Astrocyte (in vitro differentiated cells and primary cell): ENCODE measurements at regions not wholly inside any gene's neighbourhood (a gene's known extent, or its start where the extent isn't known, plus 50 kb on each side); places are given as distances from the start of the nearest gene placed in this dataset.

Experiments used
- DNase-seq: peaks from one replicate; pipeline ENCODE4 v3.0.0-alpha.2; 2010; ENCODE audit warnings: low read depth
- FAIRE-seq: peaks from 2 replicates; lab custom pipeline; 2011; peaks lifted over from hg19 to GRCh38; lab: Jason Lieb, UNC
- H2AFZ ChIP-seq: 2 replicates; pipeline ENCODE4 v1.6.0; 2012; ENCODE audit warnings: low read depth, low read length, inconsistent platforms
- H3K27ac ChIP-seq: 2 replicates; pipeline ENCODE4 v1.5.1; 2011; ENCODE audit warnings: low read depth, low read length, inconsistent platforms
- H3K27me3 ChIP-seq: 2 replicates; pipeline ENCODE4 v1.6.0; 2011; ENCODE audit warnings: low read length, inconsistent platforms; ENCODE audit not compliant: insufficient read depth
- H3K36me3 ChIP-seq: 2 replicates; pipeline ENCODE4 v1.5.1; 2011; ENCODE audit warnings: low read length, inconsistent platforms; ENCODE audit not compliant: insufficient read depth
- H3K4me1 ChIP-seq: 2 replicates; pipeline ENCODE4 v1.5.1; 2011; ENCODE audit warnings: low read length, inconsistent platforms; ENCODE audit not compliant: insufficient read depth
- H3K4me2 ChIP-seq: 2 replicates; pipeline ENCODE4 v1.6.0; 2012; ENCODE audit warnings: low read length, inconsistent platforms
- H3K4me3 ChIP-seq: 2 replicates; pipeline ENCODE4 v1.5.1; 2011; ENCODE audit warnings: low read depth, mild to moderate bottlenecking, low read length, inconsistent platforms; ENCODE audit not compliant: insufficient read depth
- H3K79me2 ChIP-seq: 2 replicates; pipeline ENCODE4 v1.6.0; 2012; ENCODE audit warnings: mild to moderate bottlenecking, low read length, inconsistent platforms; ENCODE audit not compliant: insufficient read depth
- H3K9ac ChIP-seq: 2 replicates; pipeline ENCODE4 v1.6.0; 2012; ENCODE audit warnings: mild to moderate bottlenecking, low read length, inconsistent platforms
- H3K9me3 ChIP-seq: 2 replicates; pipeline ENCODE4 v1.5.1; 2012; ENCODE audit warnings: low read depth, mild to moderate bottlenecking, low read length, inconsistent platforms; ENCODE audit not compliant: insufficient read depth
- H4K20me1 ChIP-seq: 2 replicates; pipeline ENCODE4 v1.6.0; 2012; ENCODE audit warnings: low read length, inconsistent platforms; ENCODE audit not compliant: insufficient read depth
- H3K27ac Mint-ChIP-seq: one replicate; pipeline ENCODE4 v1.8.0; 2021; ENCODE audit warnings: mild to moderate bottlenecking, mixed read lengths; ENCODE audit not compliant: unreplicated experiment
- H3K27me3 Mint-ChIP-seq: one replicate; pipeline ENCODE4 v1.8.0; 2021; ENCODE audit warnings: low read depth, mixed read lengths; ENCODE audit not compliant: unreplicated experiment
- H3K36me3 Mint-ChIP-seq: one replicate; pipeline ENCODE4 v1.8.0; 2021; ENCODE audit warnings: low read depth, mixed read lengths; ENCODE audit not compliant: unreplicated experiment
- H3K4me1 Mint-ChIP-seq: one replicate; pipeline ENCODE4 v1.8.0; 2021; ENCODE audit warnings: low read depth, mixed read lengths; ENCODE audit not compliant: unreplicated experiment
- H3K4me3 Mint-ChIP-seq: one replicate; pipeline ENCODE4 v1.8.0; 2021; ENCODE audit warnings: mild to moderate bottlenecking, moderate library complexity, mixed read lengths; ENCODE audit not compliant: unreplicated experiment
- H3K9me3 Mint-ChIP-seq: one replicate; pipeline ENCODE4 v1.8.0; 2021; ENCODE audit warnings: mild to moderate bottlenecking, mixed read lengths; ENCODE audit not compliant: unreplicated experiment
- EZH2 ChIP-seq: IDR thresholded peaks from 2 replicates; pipeline ENCODE4 v1.6.1; 2012; ENCODE audit warnings: mild to moderate bottlenecking, low read length, inconsistent platforms; ENCODE audit not compliant: insufficient read depth
- TF ChIP-seq, protein P1 (sequence below): IDR thresholded peaks from 2 replicates; pipeline ENCODE4 v1.5.1; 2011; ENCODE audit warnings: low read depth, mild to moderate bottlenecking, inconsistent platforms, low read length, moderate library complexity; ENCODE audit not compliant: insufficient read depth

DNA sequence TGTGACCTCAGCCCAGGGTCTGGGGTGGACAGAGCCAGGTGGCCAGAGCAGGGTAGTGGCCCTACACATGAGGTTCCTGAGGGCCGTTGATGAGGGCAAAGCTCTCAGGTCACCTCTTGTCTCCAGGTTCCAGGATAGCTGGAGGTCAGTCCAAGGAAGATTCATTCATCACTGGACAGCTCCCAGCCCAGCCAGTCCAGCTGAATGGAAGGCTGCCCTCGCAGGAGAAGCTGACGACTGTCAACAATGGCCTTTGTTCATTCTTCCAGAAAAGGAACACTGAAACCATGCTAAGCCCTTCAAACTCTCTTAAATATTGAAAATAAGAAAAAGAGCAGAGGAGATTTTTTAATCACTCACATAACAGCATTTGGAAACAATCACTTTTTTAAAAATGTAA lies 169.7 kb upstream of the TBCA start:
- no peaks in the 10 kb centered on the region for H3K4me1 Mint-ChIP-seq
- Histone ChIP-seq H2AFZ (no peak overlapping the region), H3K4me1 (no peaks in the 10 kb centered on the region), H3K4me2 (no peak overlapping the region), H3K36me3 (no peaks in the 10 kb centered on the region), H3K79me2 (no peaks in the 10 kb centered on the region), H3K9me3 (no peaks in the 10 kb centered on the region), H3K9ac (no peak overlapping the region), H3K4me3 (no peak overlapping the region), H3K27ac (no peak overlapping the region), H4K20me1 (no peaks in the 10 kb centered on the region), H3K27me3 (peaks cover 7% of the 10 kb centered on the region)
- peaks cover 2% of the 10 kb centered on the region for H3K9me3 Mint-ChIP-seq
- DNase-seq (no peak), FAIRE-seq (no peak)
- H3K27me3 Mint-ChIP-seq, result peaks cover 5% of the 10 kb centered on the region
- no peak overlapping the region for H3K4me3 Mint-ChIP-seq
- no peak overlapping the region for H3K27ac Mint-ChIP-seq
- no peaks in the 10 kb centered on the region for H3K36me3 Mint-ChIP-seq
- TF ChIP-seq, protein P1, sequence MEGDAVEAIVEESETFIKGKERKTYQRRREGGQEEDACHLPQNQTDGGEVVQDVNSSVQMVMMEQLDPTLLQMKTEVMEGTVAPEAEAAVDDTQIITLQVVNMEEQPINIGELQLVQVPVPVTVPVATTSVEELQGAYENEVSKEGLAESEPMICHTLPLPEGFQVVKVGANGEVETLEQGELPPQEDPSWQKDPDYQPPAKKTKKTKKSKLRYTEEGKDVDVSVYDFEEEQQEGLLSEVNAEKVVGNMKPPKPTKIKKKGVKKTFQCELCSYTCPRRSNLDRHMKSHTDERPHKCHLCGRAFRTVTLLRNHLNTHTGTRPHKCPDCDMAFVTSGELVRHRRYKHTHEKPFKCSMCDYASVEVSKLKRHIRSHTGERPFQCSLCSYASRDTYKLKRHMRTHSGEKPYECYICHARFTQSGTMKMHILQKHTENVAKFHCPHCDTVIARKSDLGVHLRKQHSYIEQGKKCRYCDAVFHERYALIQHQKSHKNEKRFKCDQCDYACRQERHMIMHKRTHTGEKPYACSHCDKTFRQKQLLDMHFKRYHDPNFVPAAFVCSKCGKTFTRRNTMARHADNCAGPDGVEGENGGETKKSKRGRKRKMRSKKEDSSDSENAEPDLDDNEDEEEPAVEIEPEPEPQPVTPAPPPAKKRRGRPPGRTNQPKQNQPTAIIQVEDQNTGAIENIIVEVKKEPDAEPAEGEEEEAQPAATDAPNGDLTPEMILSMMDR, result no peak
- no peak for TF ChIP-seq EZH2

DNA sequence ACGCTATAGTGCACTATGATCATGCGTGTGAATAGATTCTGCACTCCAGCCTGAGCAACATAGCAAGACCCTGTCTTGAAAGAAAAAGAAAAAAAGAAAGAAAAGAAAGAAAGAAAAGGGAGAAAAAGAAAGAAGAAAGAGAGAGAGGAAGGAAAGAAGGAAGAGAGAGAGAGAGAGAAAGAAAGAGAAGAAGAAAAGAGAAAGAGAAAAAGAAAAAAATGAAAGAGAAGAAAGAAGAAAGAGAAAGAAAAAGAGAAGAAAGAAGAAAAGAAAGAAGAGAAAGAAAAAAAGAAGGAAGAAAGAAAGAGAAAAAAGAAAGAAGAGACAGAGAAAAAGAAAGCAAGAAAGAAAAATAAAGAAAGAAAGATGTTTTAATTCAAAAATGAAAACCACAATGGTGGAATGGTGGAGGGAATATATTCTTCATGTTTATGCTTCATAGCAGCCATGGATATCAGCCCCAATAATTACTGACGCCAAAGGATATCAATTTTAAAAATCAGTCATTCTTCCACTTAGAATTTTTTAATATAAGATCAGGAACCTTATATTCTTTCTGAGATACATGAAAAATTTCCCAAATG lies 168.7 kb upstream of the TBCA start:
- H3K27ac Mint-ChIP-seq, result no peak overlapping the region

DNA sequence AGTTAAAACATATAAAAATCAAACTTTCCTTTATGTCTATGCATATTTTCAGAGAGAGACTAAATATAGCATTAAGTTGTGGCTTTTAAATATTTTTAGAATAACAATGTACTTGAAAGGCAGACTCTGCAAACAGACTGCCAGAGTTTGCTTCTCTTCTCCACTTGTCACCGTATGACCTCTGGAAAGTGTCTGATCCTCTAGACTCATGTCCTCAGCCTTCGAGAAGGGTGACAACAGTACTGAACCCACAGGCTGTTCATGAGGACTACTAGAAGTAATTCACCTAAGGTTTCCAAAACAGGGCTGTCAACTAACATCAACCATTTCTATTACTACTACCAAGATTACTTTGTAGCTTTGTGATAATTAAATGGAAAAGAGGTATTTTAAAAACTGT lies 167.7 kb upstream of the TBCA start:
- no peak overlapping the region for H3K27ac Mint-ChIP-seq
- H4K20me1 ChIP-seq, result no peaks in the 10 kb centered on the region
- H3K4me3 ChIP-seq, result no peak overlapping the region
- DNase-seq (no peak), FAIRE-seq (no peak)
- H3K36me3 Mint-ChIP-seq, result no peaks in the 10 kb centered on the region
- peaks cover 9% of the 10 kb centered on the region for H3K27me3 ChIP-seq
- no peak for TF ChIP-seq EZH2
- TF ChIP-seq, protein P1, result no peak
- no peak overlapping the region for H2AFZ ChIP-seq
- H3K4me1 ChIP-seq, result no peaks in the 10 kb centered on the region
- H3K9ac ChIP-seq, result no peak overlapping the region
- no peak overlapping the region for H3K4me2 ChIP-seq
- H3K79me2 ChIP-seq, result no peaks in the 10 kb centered on the region
- H3K27ac ChIP-seq, result no peak overlapping the region
- no peak overlapping the region for H3K4me3 Mint-ChIP-seq
- H3K36me3 ChIP-seq, result no peaks in the 10 kb centered on the region
- peaks cover 4% of the 10 kb centered on the region for H3K9me3 Mint-ChIP-seq
- H3K27me3 Mint-ChIP-seq, result peaks cover 2% of the 10 kb centered on the region
- no peaks in the 10 kb centered on the region for H3K4me1 Mint-ChIP-seq
- H3K9me3 ChIP-seq, result no peaks in the 10 kb centered on the region

More for the DNA sequence above, 168.7 kb upstream of the TBCA start:
- TF ChIP-seq, protein P1, result no peak
- TF ChIP-seq EZH2, result no peak
- H3K36me3 ChIP-seq, result no peaks in the 10 kb centered on the region
- peaks cover 2% of the 10 kb centered on the region for H3K27me3 Mint-ChIP-seq
- no peak for DNase-seq
- no peak for FAIRE-seq
- no peaks in the 10 kb centered on the region for H3K36me3 Mint-ChIP-seq
- H3K27ac ChIP-seq, result no peak overlapping the region
- H3K4me3 ChIP-seq, result no peak overlapping the region
- no peaks in the 10 kb centered on the region for H3K79me2 ChIP-seq
- no peaks in the 10 kb centered on the region for H4K20me1 ChIP-seq
- H2AFZ ChIP-seq, result no peak overlapping the region
- peaks cover 9% of the 10 kb centered on the region for H3K27me3 ChIP-seq
- peaks cover 2% of the 10 kb centered on the region for H3K9me3 Mint-ChIP-seq
- H3K4me1 ChIP-seq, result no peaks in the 10 kb centered on the region
- H3K9me3 ChIP-seq, result no peaks in the 10 kb centered on the region
- H3K4me2 ChIP-seq, result no peak overlapping the region
- no peak overlapping the region for H3K4me3 Mint-ChIP-seq
- H3K4me1 Mint-ChIP-seq, result no peaks in the 10 kb centered on the region
- no peak overlapping the region for H3K9ac ChIP-seq
